ENCODE measurements at regions not wholly inside any gene's neighbourhood (a gene's known extent, or its start where the extent isn't known, plus 50 kb on each side); places are given as distances from the start of the nearest gene placed in this dataset.

GRCh38 chr7:22008087-22008486, 62.4 kb upstream of the CDCA7L start:
- DNase-seq: peak in 3 of 58 donors; percentile 4 to 37 (median 11)

- DNase-seq: no peak
Measured at GRCh38 chr7:22005151-22005550, 59.5 kb upstream of the CDCA7L start.

- no peak for DNase-seq
Measured at GRCh38 chr7:22002726-22003125, 57.0 kb upstream of the CDCA7L start.

- DNase-seq: peak in 4 of 58 donors; percentile 4 to 70 (median 18)
Measured at GRCh38 chr7:22001345-22002004, 55.8 kb upstream of the CDCA7L start.

- DNase-seq: no peak
Measured at GRCh38 chr7:21999896-22000295, 54.2 kb upstream of the CDCA7L start.

GRCh38 chr7:21996641-21997040, 50.9 kb upstream of the CDCA7L start:
- DNase-seq: no peak

All from anterior cingulate cortex (tissue), 58 donors.